Mesothelial cell of epicardium (in vitro differentiated cells): ENCODE measurements at regions not wholly inside any gene's neighbourhood (a gene's known extent, or its start where the extent isn't known, plus 50 kb on each side); places are given as distances from the start of the nearest gene placed in this dataset.
"Not testable (repeated sequence)": the region's sequence is repeated elsewhere in the genome, so short reads cannot be mapped to it uniquely, and the experiment has no call there.

Source experiments
- DNase-seq, 2 experiments: peaks; one replicate each; pipeline ENCODE4 v3.0.0; 2021; ENCODE audit warnings: low spot score in 2 of 2; ENCODE audit not compliant: unreplicated experiment in 2 of 2
- H3K27ac Mint-ChIP-seq: 2 replicates; pipeline ENCODE4 v1.8.0; 2021; ENCODE audit warnings: mixed read lengths
- H3K27me3 Mint-ChIP-seq: 2 replicates; pipeline ENCODE4 v1.8.0; 2021; ENCODE audit warnings: low read depth, mixed read lengths
- H3K36me3 Mint-ChIP-seq: 2 replicates; pipeline ENCODE4 v1.8.0; 2021; ENCODE audit warnings: mixed read lengths
- H3K4me1 Mint-ChIP-seq: 2 replicates; pipeline ENCODE4 v1.8.0; 2021; ENCODE audit warnings: mixed read lengths
- H3K4me3 Mint-ChIP-seq: 2 replicates; pipeline ENCODE4 v1.8.0; 2021; ENCODE audit warnings: mild to moderate bottlenecking, moderate library complexity, mixed read lengths
- H3K9me3 Mint-ChIP-seq: 2 replicates; pipeline ENCODE4 v1.8.0; 2021; ENCODE audit warnings: mixed read lengths
- CTCF ChIP-seq: fragments of 200-600 bp; sonication (generic); IDR thresholded peaks from one replicate; pipeline ENCODE4 v1.5.0; 2021; ENCODE audit warnings: antibody characterized with exemption; ENCODE audit not compliant: unreplicated experiment

- TF ChIP-seq CTCF, result no peak
- no peaks in the 10 kb centered on the region for H3K36me3 Mint-ChIP-seq
- no peak overlapping the region for H3K27ac Mint-ChIP-seq
- H3K4me1 Mint-ChIP-seq, result no peaks in the 10 kb centered on the region
- DNase-seq, result no peak
- H3K9me3 Mint-ChIP-seq, result peaks cover 16% of the 10 kb centered on the region
- peaks cover 6% of the 10 kb centered on the region for H3K27me3 Mint-ChIP-seq
- H3K4me3 Mint-ChIP-seq, result no peak overlapping the region
Observed at GRCh38 chr2:7649461-7650228, 732.4 kb downstream of the RNF144A start.

GRCh38 chr2:7653617-7654016 is 736.4 kb downstream of the RNF144A start:
- no peak overlapping the region for H3K27ac Mint-ChIP-seq
- peaks cover 25% of the 10 kb centered on the region for H3K9me3 Mint-ChIP-seq
- DNase-seq, result no peak
- H3K4me3 Mint-ChIP-seq, result no peak overlapping the region
- no peak for TF ChIP-seq CTCF
- H3K27me3 Mint-ChIP-seq, result no peaks in the 10 kb centered on the region
- H3K4me1 Mint-ChIP-seq, result no peaks in the 10 kb centered on the region
- no peaks in the 10 kb centered on the region for H3K36me3 Mint-ChIP-seq

- Mint-ChIP-seq H3K36me3 (no peaks in the 10 kb centered on the region), H3K27ac (no peak overlapping the region), H3K9me3 (peaks cover 36% of the 10 kb centered on the region), H3K27me3 (no peaks in the 10 kb centered on the region), H3K4me1 (no peaks in the 10 kb centered on the region), H3K4me3 (no peak overlapping the region)
- TF ChIP-seq CTCF, result no peak
- DNase-seq, result no peak
Observed at GRCh38 chr2:7655629-7656028, 738.4 kb downstream of the RNF144A start.

GRCh38 chr2:7657526-7657925 is 740.3 kb downstream of the RNF144A start:
- H3K27me3 Mint-ChIP-seq, H3K4me3 Mint-ChIP-seq: not testable (repeated sequence)
- peaks cover 35% of the 10 kb centered on the region for H3K9me3 Mint-ChIP-seq

GRCh38 chr2:7658486-7658885 is 741.3 kb downstream of the RNF144A start:
- Mint-ChIP-seq H3K4me1 (no peaks in the 10 kb centered on the region), H3K4me3 (no peak overlapping the region)

More at GRCh38 chr2:7657526-7657925, 740.3 kb downstream of the RNF144A start:
- H3K4me1 Mint-ChIP-seq, H3K27ac Mint-ChIP-seq, H3K36me3 Mint-ChIP-seq, DNase-seq: not testable (repeated sequence)

More at GRCh38 chr2:7658486-7658885, 741.3 kb downstream of the RNF144A start:
- Mint-ChIP-seq H3K36me3 (no peaks in the 10 kb centered on the region), H3K27ac (no peak overlapping the region), H3K27me3 (no peaks in the 10 kb centered on the region), H3K9me3 (peaks cover 33% of the 10 kb centered on the region)
- no peak for DNase-seq
- TF ChIP-seq CTCF, result no peak
